GM18868 (cell line): ENCODE measurements at regions not wholly inside any gene's neighbourhood (a gene's known extent, or its start where the extent isn't known, plus 50 kb on each side); places are given as distances from the start of the nearest gene placed in this dataset.
A peak's percentile ranks its signal among the peaks of the same experiment; 100 is the strongest.
"Not testable (repeated sequence)": the region's sequence is repeated elsewhere in the genome, so short reads cannot be mapped to it uniquely, and the experiment has no call there.

Experiments used
- ATAC-seq: cut with Tn5 transposase; IDR thresholded peaks from one replicate; pipeline ENCODE4 v1.9.1; 2021; ENCODE audit warnings: mild to moderate bottlenecking, moderate library complexity; ENCODE audit not compliant: unreplicated experiment

GRCh38 chr12:29029484-29029883, 119.6 kb upstream of the FAR2 start:
- not testable (repeated sequence) for ATAC-seq

- no peak for ATAC-seq
Measured at GRCh38 chr12:29030006-29030405, 119.1 kb upstream of the FAR2 start.

GRCh38 chr12:29032446-29032845, 116.6 kb upstream of the FAR2 start:
- ATAC-seq, result no peak

- no peak for ATAC-seq
Measured at GRCh38 chr12:29033519-29033918, 115.6 kb upstream of the FAR2 start.

- no peak for ATAC-seq
Measured at GRCh38 chr12:29035112-29035511, 114.0 kb upstream of the FAR2 start.

- ATAC-seq, result no peak
Measured at GRCh38 chr12:29039013-29039412, 110.1 kb upstream of the FAR2 start.

- ATAC-seq, result no peak
Measured at GRCh38 chr12:29041621-29042020, 107.5 kb upstream of the FAR2 start.

- ATAC-seq, result no peak
Measured at GRCh38 chr12:29043069-29043468, 106.0 kb upstream of the FAR2 start.

- ATAC-seq, result no peak
Measured at GRCh38 chr12:29044799-29045198, 104.3 kb upstream of the FAR2 start.

GRCh38 chr12:29048787-29049186, 100.3 kb upstream of the FAR2 start:
- no peak for ATAC-seq

GRCh38 chr12:29050503-29050902, 98.6 kb upstream of the FAR2 start:
- peak; percentile 76 for ATAC-seq

GRCh38 chr12:29051221-29051620, 97.9 kb upstream of the FAR2 start:
- no peak for ATAC-seq

GRCh38 chr12:29053567-29053966, 95.5 kb upstream of the FAR2 start:
- ATAC-seq, result peak; percentile 85

- no peak for ATAC-seq
Measured at GRCh38 chr12:29054858-29055663, 94.0 kb upstream of the FAR2 start.

- ATAC-seq, result peak; percentile 89
Measured at GRCh38 chr12:29066011-29066588, 83.0 kb upstream of the FAR2 start.

- no peak for ATAC-seq
Measured at GRCh38 chr12:29067430-29067829, 81.6 kb upstream of the FAR2 start.

GRCh38 chr12:29070309-29070708, 78.8 kb upstream of the FAR2 start:
- no peak for ATAC-seq

- ATAC-seq, result no peak
Measured at GRCh38 chr12:29071099-29071498, 78.0 kb upstream of the FAR2 start.

GRCh38 chr12:29072631-29073030, 76.4 kb upstream of the FAR2 start:
- ATAC-seq, result no peak

GRCh38 chr12:29073631-29074239, 75.3 kb upstream of the FAR2 start:
- peak; percentile 91 for ATAC-seq

GRCh38 chr12:29081101-29081500, 68.0 kb upstream of the FAR2 start:
- no peak for ATAC-seq

- no peak for ATAC-seq
Measured at GRCh38 chr12:29082522-29082921, 66.6 kb upstream of the FAR2 start.
